HUDEP-2 (cell line): ENCODE measurements at regions not wholly inside any gene's neighbourhood (a gene's known extent, or its start where the extent isn't known, plus 50 kb on each side); places are given as distances from the start of the nearest gene placed in this dataset.

Source experiments
- DNase-seq, 76 experiments: peaks; one replicate each; lab custom pipeline; 2025; ENCODE audit not compliant: unreplicated experiment in 76 of 76; lab: John Stamatoyannopoulos, UW

DNA sequence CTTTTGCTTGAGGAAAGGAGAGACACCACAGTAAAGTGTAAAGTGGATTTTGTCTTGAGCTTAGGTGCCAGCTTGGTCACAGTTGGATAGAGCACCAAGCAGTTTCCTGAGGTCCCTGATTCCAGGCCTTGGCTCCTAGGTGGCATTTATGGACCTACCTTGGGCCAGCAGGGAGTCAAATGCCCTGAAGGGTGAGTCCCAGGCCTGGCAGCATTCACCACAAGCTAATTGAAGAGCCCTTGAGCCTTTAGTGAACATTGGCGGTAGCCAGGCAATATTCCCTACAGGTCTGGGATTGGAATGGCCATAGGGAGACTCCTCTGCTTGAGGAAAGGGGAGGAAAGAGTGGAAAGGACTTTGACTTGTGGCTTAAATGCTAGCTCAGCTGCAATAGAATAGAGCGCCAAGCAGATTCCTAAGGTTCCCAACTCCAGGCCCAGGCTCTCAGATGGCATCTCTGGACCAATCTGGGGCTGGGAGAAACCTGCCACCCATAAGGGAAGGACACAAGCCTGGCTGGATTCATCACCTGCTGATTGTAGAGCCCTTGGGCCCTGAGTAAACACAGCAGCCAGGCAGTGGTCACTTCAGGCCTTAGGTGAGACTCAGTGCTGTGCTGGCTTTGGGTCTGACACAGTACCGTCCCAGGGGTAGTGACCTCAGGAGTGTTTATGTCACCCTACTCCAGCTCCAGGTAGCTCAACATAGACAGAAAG is 137.5 kb upstream of the OTOS start:
- DNase-seq = no peak

DNA sequence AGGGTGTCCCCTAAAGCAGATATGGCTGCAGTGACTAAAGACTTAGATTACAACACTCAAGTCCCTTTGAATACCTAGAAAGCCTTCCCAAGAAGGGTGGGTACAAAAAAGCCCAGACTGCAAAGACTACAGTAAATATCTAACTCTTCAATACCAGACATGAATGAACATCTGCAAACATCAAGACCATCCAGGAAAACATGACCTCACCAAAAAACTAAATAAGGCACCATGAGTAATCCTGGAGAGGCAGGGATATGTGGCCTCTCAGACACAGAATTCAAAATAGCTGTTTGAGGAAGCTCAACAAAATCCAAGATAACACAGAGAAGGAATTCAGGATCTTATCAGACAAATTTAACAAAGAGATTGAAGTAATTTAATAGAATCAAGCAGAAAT is 138.2 kb upstream of the OTOS start:
- no peak for DNase-seq

DNA sequence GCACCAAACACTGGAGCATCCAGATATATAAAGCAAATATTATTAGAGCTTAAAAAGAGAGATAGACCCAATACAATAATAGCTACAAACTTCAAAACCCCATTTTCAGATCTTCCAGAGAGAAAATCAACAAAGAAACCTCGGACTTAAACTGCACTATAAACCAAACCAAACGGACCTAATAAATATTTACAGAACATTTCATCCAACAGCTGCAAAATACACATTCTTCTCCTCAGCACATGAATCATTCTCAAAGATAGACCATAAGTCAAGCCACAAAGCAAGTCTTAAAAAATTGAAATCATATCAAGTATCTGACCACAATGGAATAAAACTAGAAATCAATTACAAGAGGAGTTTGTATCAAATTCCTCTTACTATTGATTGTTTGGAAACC is 140.2 kb upstream of the OTOS start:
- no peak for DNase-seq

DNA sequence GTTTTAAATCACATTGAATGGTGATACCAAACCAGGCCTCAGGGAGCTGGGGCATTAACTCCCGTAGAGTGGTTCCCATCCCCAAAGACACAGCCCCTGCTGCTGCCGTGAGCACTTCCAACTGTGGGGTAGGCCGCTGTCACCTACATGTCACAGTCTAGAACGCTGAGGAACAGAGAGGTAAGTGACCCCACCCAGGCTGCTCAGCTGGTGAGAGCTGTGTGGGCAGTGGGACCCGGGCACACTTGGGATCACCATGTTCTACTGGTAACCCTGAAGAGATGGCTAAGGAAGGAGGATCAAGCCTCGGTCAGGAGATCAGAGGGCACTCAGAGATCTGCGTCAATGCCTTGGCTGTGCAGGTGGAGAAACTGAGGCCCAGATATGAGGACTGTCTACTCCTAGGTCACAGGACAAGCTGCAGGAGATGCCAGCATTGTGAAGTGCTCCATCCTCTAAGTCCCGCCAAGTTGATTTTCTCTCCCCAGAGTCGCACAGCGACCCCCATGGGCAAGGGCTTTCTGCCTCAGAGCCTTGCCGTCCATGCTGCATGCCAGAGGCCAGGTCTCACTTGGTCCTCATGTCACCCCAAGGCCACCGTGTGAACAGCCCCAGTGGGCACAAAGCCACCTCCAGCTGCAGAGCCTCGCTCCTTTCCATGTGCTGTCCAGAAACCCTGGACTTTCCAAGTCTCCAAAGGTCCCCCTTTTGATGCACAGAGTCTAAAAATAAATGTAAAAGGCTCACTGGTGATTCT is 144.2 kb upstream of the OTOS start:
- DNase-seq = no peak

DNA sequence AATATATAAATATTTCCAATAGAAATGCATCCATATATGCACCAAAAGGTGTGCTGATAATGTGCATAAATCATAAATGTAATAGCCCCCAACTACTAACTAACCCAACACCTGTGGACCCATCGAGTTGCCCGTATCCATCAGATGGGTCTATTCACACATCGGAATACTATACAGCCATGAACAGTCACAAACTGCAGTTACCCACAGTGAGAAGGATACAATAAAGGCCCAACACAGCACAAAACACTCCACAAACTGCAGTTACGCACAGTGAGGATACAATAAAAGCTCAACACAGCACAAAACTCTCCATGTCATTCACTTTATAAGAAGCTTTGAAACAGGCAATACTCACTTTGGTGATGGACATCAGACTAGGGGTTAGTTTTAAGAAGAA is 145.3 kb upstream of the OTOS start:
- no peak for DNase-seq

DNA sequence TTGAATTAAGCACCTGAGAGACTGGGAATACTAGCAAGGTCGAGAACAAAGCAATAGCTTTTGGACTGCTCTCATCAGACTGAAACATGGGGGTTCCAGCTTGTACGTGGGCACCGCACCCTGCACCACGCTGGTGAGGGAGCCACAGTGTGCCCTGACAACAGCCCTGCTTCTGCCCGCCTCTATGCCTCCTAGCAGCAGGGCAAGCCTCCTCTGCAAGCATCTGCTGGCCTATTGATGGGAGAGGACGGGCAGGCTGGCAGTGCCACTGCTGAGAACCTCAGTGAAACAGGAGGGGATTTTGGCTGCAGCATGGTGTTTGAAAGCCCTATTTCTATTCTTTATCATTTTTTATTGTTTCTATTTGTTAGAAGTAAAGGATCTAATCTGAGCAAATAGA is 146.1 kb upstream of the OTOS start:
- DNase-seq = no peak

DNA sequence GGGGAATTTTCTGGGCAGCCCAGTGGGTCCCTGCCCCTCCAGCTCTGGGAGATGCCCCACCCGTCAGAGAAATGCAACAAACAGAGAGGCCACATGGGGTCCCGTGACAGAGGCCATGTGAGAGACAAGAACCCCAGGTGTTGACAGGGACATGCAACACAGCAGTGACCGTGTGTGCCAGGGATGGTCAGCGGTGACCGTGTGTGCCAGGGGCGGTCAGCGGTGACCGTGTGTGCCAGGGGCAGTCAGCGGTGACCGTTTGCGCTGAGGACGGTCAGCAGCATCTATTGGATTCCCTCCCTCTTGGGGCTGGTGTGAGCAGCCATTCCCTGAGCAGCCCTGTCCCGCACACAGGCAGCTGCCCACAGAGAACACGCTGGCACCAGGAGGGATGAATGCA is 146.6 kb upstream of the OTOS start:
- DNase-seq = no peak

DNA sequence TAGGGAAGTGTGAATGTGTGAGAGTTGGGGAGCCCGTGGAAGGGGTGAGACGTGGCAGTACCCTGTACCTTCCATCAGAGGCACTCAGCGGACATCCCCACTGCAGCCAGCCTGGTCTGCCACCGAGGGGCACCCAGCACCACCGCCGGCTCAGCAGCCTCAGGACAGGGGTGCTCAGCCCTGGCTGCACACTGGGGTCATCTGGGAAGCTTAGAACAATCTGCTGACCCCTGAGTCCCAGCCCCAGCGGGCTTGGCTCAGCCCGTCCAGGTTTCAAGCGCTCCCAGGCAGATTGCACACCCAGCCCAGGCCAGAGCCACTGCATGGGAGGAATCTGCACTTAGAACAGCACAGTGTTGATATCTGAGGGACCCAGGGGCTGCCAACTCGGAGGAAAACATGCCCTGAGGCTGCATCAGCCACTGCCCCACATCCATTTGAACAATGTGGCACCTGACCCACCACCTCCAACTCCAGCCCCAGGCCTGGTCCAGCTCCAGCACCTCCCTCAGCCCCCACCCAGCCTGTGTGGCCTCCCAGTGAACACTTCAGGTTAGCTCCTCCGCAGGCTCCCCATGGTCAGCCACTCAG is 147.1 kb upstream of the OTOS start:
- DNase-seq = no peak

DNA sequence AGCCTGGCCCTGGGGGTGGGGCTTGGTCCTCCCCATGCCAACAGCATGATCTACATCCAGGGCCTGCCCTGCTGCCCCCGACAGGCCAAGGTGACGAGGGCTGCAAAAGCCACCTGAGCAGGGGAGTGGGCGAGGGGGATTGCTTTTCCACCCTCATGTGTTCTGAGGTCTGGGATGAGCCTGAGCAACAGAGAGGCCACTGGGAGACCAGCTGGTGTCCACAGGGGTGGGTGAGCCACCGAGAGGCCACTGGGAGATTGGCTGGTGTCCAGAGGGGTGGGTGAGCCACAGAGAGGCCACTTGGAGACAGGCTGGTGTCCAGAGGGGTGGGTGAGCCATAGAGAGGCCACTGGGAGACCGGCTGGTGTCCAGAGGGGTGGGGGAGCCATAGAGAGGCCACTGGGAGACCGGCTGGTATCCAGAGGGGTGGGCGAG is 147.4 kb upstream of the GPC1 start:
- DNase-seq = no peak

DNA sequence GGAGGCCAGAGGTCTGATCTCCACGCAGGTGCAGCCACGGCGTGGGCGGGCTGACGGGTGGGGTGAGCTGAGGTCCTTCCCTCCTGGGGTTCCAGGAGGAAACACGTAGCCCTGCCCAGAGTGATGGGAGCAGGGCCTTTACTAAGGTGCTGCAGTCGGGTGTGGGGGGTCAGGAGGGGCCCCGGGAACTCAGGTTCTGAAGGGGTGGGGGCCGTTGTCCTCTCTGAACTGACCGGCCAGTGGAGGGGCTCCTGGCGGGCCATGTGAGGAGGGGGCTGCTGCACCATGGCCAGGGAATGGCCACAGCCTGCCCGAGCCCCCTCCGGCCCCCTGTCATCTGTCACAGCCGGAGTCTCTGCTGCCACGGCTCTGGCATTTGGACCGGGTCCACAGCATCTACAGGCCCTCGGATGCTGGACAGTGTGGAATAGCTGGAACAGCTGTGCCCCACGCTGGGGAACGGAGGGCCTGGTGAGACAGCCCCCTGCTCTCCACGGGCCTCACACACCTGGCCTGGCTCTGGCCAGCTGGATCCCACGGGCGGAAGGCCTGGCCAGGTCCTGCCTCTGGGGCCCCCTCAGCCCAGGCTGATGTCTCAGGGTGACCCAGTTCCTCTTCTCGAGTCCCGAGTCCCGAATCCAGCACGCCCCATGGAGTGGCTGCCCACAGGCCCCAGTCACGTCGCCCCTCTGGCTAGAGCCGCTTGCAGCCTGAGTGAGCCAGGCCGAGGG is 145.6 kb upstream of the GPC1 start:
- DNase-seq = no peak

DNA sequence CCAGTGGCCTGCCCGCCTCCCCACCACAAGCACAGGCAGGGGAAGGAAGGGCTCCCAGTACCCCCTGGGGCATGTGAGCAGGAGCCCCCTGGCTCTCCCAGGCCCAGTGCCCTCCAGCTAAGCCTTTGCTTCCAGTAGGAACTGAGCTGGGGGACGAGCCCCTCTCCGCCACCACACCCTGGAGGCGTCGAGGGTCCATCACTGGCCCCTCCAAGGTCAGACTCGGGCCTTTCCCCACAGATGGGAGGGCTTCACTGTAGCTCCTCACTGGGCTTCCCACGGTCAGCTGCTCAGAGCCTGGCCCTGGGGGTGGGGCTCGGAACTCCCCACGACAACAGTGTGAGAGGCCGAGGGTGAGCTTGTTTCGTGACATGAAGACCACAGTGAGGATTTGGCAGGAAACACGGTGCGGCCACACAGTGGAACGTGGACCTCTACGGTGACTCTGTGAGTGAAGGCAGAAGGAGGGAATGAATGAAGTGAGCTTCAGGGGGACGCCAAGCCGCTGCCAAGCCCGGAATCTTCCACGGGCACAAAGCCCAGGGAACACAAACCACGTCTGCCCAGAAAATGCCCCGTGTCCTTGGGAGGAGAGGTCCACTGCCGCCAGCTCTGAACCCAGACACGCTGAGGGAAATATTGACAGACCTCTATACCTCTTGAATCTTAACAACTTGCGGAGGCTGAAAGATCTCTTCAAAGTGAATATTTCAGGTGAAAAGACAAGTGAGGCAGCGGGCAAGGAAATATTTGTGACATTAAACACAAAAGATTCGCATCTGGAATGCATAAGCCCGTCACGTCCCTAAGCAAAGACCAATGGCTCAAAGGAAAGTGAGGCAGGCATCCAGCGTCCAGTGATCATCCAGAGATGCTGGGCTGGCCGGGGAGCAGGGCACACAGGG is 144.8 kb upstream of the GPC1 start:
- DNase-seq = no peak

DNA sequence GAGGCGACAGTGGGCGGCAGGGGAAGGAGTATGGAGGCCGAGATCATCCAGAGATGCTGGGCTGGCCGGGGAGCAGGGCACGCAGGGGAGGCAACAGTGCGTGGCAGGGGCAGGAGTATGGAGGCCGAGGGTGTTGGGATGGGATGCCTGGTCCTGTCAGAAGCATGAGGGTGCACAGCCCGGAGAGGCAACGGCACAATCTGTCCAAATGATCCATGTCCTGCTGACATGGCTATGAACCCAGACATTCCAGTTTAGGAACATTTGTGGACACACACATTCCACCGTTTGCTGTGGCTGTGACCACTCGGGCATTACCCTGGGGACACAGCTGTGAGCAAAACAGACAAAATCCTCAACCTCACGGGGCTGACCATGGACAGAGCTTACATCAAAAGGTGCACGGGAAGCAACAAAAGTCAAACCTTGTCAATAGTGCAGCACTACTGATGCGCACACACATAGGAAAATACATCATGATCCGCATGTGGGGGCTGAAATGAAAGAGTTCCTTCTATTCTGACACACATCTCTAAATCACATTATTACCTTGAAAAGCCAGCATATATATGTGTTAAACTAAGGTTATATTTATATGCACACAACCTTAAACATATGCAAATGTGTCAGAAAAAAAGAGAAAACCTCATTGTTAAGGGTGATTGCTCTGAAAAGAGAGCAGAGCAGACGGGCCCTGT is 144.0 kb upstream of the GPC1 start:
- no peak for DNase-seq

DNA sequence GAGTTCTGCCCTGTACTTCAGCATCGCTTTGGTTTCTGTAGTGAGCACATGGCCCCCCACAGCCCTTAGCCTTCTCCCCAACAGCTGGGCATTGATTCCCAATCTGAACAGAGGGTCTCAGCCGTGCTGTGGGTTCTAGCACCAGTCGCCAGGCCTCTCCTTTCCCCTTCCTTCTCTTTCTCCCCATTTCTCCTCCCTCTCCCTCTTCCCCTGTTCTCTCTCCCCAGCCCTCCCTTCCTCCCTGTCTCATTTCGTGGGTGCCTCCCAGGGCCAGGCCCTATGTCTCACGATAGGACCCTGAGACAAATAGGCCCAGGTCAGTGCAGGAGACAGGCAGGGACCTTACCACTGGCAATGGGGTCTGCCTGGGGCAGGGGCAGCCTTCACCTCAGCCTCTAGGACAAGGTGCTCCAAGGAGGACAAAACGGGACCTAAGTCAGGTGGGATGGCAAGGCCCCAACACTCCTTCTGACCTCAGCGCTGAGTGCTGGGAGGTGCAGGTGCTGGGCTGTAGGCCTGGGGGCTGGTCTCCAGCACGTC is 143.4 kb upstream of the GPC1 start:
- DNase-seq = no peak

DNA sequence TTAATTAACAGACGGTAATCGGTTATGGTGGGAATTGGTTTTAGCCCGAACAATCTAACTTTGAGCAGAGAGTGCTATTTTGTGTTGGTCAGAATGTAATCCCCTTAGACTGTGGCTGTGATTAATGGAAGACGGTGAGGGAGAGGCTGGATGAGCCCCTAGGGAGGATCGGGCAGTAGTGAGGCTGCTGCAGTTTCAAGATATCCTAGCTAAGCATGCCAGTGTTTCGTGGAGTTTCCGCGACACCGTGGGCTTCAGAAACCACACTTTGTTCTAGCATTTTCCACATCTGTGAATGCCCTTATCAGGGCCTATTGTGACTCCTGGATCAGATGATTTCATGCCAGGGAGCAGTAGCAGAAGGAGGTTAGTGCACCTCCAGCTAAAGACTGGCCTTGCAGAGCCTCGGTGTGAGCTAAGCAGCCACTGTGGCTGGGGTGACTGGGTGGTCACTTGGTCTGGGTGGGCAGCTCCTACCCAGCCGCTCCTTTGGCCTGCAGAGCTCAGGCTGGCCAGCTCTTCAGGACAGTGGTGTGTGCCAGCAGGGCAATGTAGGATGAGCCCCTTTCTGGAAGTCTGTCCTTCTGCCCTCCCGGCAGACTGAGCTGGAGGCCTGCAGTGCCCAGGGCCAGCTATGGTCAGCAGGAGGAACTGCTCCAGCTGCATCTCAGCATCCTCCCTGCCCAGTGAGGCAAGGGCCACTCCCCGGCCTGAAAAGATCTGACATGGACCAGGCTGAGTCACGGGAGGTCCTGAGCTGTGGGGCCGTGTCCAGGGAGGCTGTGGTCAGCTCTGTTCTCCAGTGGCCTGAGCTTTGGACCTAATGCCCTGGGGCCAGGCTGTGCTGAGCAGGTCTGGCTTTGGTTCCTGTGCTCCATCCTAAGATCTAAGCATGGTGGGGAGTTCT is 142.6 kb upstream of the GPC1 start:
- no peak for DNase-seq

DNA sequence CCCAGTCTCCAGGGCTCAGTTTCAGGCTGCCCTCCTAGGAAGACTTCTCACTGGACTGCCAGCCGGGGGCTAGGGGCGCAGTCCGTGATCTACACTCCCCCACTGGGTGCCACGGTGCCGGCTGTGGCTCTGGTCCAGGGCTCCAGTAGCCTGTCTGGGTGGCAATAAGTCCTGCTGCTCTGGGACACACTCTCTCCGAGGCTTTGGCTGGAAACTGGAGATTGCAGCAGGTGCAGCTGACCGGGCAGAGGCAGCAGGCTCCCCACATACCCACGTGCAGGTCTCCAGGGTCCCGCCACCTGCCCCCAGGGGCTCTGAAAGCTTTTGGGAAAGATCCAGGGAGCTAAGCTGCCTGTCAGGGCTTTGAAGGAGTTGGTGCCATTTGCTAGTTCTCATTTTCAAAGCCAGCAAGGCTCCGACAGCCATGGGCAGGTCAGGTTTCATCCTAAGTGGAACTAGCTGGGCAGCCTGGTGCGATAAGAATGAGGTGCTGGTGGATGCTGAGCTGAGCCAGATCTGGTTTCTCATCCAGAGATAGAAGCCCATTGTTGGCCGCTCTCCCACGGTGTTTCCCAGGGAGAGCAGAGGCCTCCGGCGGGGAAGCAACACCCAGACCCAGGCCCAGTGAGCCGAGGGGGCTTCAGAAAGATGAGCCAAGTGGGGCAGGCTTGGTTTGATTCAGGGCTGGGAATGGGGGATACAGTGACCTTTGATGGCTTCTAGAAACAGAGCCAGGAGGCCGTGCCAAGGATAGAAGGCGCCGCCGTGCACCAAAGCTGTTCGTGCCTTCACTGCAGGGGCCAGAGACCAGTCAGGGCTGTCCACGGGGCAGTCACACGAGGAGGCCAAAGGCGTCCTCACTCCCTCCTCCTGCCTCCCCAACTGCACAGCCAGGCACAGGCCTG is 141.7 kb upstream of the GPC1 start:
- no peak for DNase-seq

DNA sequence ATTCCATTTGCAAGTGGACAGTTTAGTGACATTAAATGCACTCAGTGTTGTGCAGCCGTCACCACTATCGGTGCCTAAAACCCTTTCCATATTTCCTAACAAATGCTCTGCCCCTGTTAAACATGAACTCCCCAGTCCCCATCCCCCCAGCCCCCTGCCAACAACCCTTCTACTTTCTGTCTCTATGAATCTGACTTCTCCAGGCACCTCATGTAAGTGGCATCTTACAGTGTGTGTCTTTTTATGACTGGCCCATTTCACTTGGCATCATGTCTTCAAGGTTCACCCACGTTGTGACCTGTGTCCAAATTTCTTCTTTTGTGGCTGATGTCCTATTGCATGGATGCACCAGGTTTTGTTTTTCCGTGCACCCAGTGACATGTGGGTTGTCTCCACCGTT is 140.9 kb upstream of the GPC1 start:
- no peak for DNase-seq

DNA sequence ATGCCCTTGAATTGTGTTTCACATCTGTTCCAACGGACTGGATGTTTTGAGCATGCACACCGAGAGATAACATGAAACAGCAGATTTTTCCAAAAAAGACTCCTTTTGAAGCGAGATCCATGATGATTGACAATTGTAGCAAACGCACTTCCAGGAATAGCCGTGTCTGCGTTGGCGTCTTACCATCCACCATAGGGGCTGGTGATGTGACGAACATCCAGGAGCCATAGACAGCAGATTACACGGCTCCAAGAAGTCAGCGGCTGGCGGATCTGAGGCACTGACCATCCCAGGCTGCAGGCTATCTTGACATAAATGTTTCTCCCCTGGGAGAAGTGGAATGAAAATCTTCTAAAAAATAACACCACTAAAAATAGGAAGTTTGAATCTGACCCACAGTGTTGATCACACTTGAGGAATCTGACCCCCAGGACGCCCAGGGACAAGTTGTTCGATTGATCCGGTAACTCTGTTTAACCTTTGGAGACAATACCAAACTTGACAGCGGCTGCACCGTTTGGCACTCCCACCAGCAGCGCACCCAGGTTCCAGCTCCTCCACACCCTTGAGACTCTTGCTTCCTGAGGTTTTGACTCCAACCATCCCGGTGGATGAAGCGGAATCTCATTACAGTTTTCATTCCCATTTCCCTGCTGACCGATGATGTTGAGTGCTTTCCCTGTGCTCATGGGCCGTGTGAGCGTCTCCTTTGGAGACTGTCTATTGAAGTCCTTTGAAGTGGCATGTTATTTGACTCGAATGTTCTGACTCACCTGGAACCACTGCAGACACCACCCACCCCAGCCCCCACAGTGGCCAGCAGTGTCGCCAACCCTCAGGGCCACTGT is 140.0 kb upstream of the GPC1 start:
- no peak for DNase-seq
